Neutrophil (primary cell): ENCODE measurements at regions not wholly inside any gene's neighbourhood (a gene's known extent, or its start where the extent isn't known, plus 50 kb on each side); places are given as distances from the start of the nearest gene placed in this dataset.
"Not testable (repeated sequence)": the region's sequence is repeated elsewhere in the genome, so short reads cannot be mapped to it uniquely, and the experiment has no call there.

Source experiments
- H3K27ac ChIP-seq: fragments of 200-600 bp; sonication (generic); 2 replicates; pipeline ENCODE4 v1.5.1; 2016; ENCODE audit warnings: mild to moderate bottlenecking, moderate library complexity
- H3K27me3 ChIP-seq: fragments of 200-600 bp; sonication (generic); 2 replicates; pipeline ENCODE4 v1.6.0; 2016; ENCODE audit warnings: mild to moderate bottlenecking
- H3K36me3 ChIP-seq: fragments of 200-600 bp; sonication (generic); 2 replicates; pipeline ENCODE4 v1.5.1; 2017
- H3K4me1 ChIP-seq, 2 experiments: fragments of 200-600 bp in 1 of 2; sonication (generic) in 1 of 2; 1 replicate in 1 of 2; 2 replicates in 1 of 2; pipeline versions ENCODE4 v1.5.1 to v1.6.1; 2013 to 2016; ENCODE audit warnings: low read depth in 1 of 2, low read length in 1 of 2, mild to moderate bottlenecking in 1 of 2, moderate library complexity in 1 of 2; ENCODE audit not compliant: control insufficient read depth in 1 of 2, insufficient read depth in 1 of 2
- H3K4me3 ChIP-seq, 2 experiments: fragments of 200-600 bp in 1 of 2; sonication (generic) in 1 of 2; 1 replicate in 1 of 2; 2 replicates in 1 of 2; pipeline ENCODE4 v1.5.1; 2013 to 2016; ENCODE audit warnings: low read depth in 1 of 2, low read length in 1 of 2, mild to moderate bottlenecking in 1 of 2, moderate library complexity in 1 of 2
- H3K9me3 ChIP-seq: fragments of 200-600 bp; sonication (generic); 2 replicates; pipeline ENCODE4 v1.5.1; 2016
- TF ChIP-seq, protein P1 (sequence below): fragments of 200-600 bp; sonication (generic); IDR thresholded peaks from 2 replicates; pipeline ENCODE4 v1.5.1; 2016; ENCODE audit warnings: antibody characterized with exemption

- Histone ChIP-seq H3K9me3 (no peaks in the 10 kb centered on the region), H3K27ac (no peak overlapping the region)
- TF ChIP-seq, protein P1, sequence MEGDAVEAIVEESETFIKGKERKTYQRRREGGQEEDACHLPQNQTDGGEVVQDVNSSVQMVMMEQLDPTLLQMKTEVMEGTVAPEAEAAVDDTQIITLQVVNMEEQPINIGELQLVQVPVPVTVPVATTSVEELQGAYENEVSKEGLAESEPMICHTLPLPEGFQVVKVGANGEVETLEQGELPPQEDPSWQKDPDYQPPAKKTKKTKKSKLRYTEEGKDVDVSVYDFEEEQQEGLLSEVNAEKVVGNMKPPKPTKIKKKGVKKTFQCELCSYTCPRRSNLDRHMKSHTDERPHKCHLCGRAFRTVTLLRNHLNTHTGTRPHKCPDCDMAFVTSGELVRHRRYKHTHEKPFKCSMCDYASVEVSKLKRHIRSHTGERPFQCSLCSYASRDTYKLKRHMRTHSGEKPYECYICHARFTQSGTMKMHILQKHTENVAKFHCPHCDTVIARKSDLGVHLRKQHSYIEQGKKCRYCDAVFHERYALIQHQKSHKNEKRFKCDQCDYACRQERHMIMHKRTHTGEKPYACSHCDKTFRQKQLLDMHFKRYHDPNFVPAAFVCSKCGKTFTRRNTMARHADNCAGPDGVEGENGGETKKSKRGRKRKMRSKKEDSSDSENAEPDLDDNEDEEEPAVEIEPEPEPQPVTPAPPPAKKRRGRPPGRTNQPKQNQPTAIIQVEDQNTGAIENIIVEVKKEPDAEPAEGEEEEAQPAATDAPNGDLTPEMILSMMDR = no peak
These were observed 110.0 kb downstream of the PDGFA start for GRCh38 chr7:409339-410281.

DNA sequence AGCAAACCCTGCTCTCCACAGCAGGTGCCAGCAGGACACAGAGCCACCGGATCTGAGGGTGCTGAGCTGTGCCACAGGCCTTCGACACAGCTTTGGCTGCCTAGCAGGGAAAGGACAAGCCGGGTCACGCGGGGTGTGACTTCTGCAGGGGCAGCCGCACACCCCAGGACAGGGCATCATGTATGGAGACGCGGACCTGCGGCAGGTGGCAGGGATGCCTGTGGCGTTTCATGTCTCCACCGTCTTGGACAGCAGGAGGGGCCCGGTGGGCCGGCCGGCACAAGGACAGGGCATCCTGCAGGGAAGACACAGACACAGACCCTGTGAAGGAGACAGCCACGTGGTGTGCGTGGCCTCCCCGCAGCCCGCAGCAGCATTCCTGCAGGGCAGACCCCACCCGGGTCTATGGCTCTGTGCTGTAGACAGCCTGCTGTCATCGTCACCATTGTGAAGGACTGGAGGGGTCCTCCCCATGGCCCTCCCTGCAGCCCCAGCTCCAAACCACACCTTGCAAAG lies 109.2 kb downstream of the PDGFA start:
- H3K27ac ChIP-seq = no peak overlapping the region
- no peaks in the 10 kb centered on the region for H3K27me3 ChIP-seq
- H3K4me3 ChIP-seq = no peak overlapping the region
- no peaks in the 10 kb centered on the region for H3K9me3 ChIP-seq
- no peaks in the 10 kb centered on the region for H3K36me3 ChIP-seq
- H3K4me1 ChIP-seq = no peaks in the 10 kb centered on the region
- TF ChIP-seq, protein P1 = no peak

More at GRCh38 chr7:409339-410281, 110.0 kb downstream of the PDGFA start:
- Histone ChIP-seq H3K36me3 (no peaks in the 10 kb centered on the region), H3K4me3 (no peak overlapping the region), H3K27me3 (no peaks in the 10 kb centered on the region), H3K4me1 (no peaks in the 10 kb centered on the region)

DNA sequence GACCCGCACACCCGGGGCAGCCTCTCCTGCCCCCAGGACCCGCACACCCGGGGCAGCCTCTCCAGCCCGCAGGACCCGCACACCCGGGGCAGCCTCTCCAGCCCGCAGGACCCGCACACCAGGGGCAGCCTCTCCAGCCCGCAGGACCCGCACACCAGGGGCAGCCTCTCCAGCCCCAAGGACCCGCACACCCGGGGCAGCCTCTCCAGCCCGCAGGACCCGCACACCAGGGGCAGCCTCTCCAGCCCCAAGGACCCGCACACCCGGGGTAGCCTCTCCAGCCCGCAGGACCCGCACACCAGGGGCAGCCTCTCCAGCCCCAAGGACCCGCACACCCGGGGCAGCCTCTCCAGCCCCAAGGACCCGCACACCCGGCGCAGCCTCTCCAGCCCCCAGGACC lies 108.5 kb downstream of the PDGFA start:
- H3K4me3 ChIP-seq, H3K9me3 ChIP-seq, H3K27me3 ChIP-seq, H3K4me1 ChIP-seq, H3K36me3 ChIP-seq, H3K27ac ChIP-seq: not testable (repeated sequence)

DNA sequence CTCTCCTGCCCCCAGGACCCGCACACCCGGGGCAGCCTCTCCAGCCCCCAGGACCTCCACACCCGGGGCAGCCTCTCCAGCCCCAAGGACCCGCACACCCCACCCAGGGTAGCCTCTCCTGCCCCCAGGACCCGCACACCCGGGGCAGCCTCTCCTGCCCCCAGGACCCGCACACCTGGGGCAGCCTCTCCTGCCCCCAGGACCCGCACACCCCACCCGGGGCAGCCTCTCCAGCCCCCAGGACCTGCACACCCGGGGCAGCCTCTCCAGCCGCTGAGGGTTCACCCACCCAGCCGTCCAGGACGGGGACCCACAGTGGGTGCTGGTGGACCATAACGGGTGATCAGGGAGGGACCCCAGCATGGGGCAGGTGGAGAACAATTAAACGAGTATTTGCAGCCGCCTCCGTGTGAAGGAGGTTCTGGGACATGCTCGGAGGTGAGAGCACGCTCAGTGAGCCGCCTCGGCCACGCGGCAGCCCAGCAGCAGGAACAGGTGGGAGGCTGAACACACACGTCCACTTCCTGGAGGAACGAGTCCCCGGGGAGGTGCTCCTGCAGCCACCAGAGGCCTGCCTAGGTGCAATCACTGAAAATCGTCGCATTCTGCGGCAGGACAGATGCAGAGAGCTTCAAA lies 107.9 kb downstream of the PDGFA start:
- no peak overlapping the region for H3K4me3 ChIP-seq
- no peaks in the 10 kb centered on the region for H3K27me3 ChIP-seq
- H3K9me3 ChIP-seq = no peaks in the 10 kb centered on the region
- no peaks in the 10 kb centered on the region for H3K4me1 ChIP-seq
- no peak overlapping the region for H3K27ac ChIP-seq
- H3K36me3 ChIP-seq = no peaks in the 10 kb centered on the region
- TF ChIP-seq, protein P1 = no peak

GRCh38 chr7:412313-412710 lies 107.3 kb downstream of the PDGFA start:
- TF ChIP-seq, protein P1 = no peak
- no peaks in the 10 kb centered on the region for H3K27me3 ChIP-seq
- H3K9me3 ChIP-seq = no peaks in the 10 kb centered on the region
- H3K36me3 ChIP-seq = no peaks in the 10 kb centered on the region
- H3K27ac ChIP-seq = no peak overlapping the region
- H3K4me3 ChIP-seq = no peak overlapping the region
- no peaks in the 10 kb centered on the region for H3K4me1 ChIP-seq
